ENCODE measurements at regions not wholly inside any gene's neighbourhood (a gene's known extent, or its start where the extent isn't known, plus 50 kb on each side); places are given as distances from the start of the nearest gene placed in this dataset.

DNA sequence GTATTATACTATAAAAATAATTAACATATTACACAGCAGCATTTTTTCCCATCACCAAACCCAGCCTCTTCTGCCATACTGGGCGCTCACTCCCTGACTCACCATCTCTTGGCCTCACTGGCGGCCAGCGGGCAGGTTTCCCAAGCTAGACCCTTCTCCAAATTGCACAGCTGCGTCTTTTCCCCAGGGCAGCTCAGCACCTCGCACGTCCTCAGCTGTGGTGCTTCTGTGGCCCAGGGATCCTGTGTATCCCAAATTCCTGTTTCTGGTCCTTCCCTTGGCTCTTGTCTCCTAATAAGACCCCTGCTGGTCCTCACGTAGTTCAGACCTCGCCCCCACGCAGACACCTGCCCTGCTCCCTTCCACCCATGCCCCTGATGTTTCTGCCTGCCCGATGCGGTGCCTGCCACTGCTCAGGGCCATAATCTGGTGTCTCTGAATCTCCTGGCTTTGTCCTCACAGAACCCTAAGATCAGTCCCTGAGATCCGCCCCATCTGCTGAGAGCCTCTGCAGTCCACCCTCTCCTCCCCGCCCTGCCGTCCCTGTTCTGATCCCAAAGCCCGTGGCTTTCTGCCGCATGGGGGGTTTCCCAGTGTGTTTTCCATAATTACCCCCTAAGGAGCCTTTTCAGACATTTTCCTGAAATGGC is 290.1 kb downstream of the TCERG1L start:
- Histone ChIP-seq H2AK5ac (ENCODE audit: low read length) (no peak overlapping the region), H3K4me1 (ENCODE audit: control insufficient read depth, low read depth, low read length) (peaks cover 4% of the 10 kb centered on the region), H4K8ac (ENCODE audit: low read depth, low read length) (no peak overlapping the region), H3K9ac (ENCODE audit: low read length) (no peak overlapping the region), H3K36me3 (ENCODE audit: control insufficient read depth, insufficient read depth, low read length) (no peaks in the 10 kb centered on the region), H4K5ac (ENCODE audit: low read length) (no peak overlapping the region), H2BK15ac (replicated peaks; ENCODE audit: low read depth) (no peak overlapping the region), H3K79me2 (ENCODE audit: control insufficient read depth, insufficient read depth, low read length) (no peaks in the 10 kb centered on the region), H3K4me3 (ENCODE audit: low read length) (no peak overlapping the region), H3K56ac (ENCODE audit: low read length) (no peak overlapping the region), H2BK120ac (ENCODE audit: low read depth, low read length) (no peak overlapping the region), H3K23ac (ENCODE audit: low read length) (no peak overlapping the region), H2BK5ac (ENCODE audit: low read length) (no peak overlapping the region), H3K79me1 (ENCODE audit: low read length) (no peaks in the 10 kb centered on the region), H3K27me3 (ENCODE audit: insufficient read depth, low read length, poor library complexity) (no peaks in the 10 kb centered on the region), H3K4me2 (ENCODE audit: low read length) (no peak overlapping the region), H3K27ac (ENCODE audit: low read depth, low read length) (no peak overlapping the region), H3K4ac (ENCODE audit: low read depth, low read length) (no peak overlapping the region), H3K18ac (ENCODE audit: low read length) (no peak overlapping the region)
- DNase-seq: no peak
- WGBS (ENCODE audit: extremely low coverage, insufficient coverage, low lambda C conversion rate): no CpG with 5 or more reads among the region's 16 CpGs

GRCh38 chr10:131021969-131022368 is 289.6 kb downstream of the TCERG1L start:
- Histone ChIP-seq H3K27ac (ENCODE audit: low read depth, low read length) (no peak overlapping the region), H4K5ac (ENCODE audit: low read length) (no peak overlapping the region), H3K4me3 (ENCODE audit: low read length) (no peak overlapping the region), H3K79me2 (ENCODE audit: control insufficient read depth, insufficient read depth, low read length) (no peaks in the 10 kb centered on the region), H3K79me1 (ENCODE audit: low read length) (no peaks in the 10 kb centered on the region), H2BK5ac (ENCODE audit: low read length) (no peak overlapping the region), H2BK15ac (replicated peaks; ENCODE audit: low read depth) (no peak overlapping the region), H3K9ac (ENCODE audit: low read length) (no peak overlapping the region), H3K36me3 (ENCODE audit: control insufficient read depth, insufficient read depth, low read length) (no peaks in the 10 kb centered on the region), H3K27me3 (ENCODE audit: insufficient read depth, low read length, poor library complexity) (no peaks in the 10 kb centered on the region), H3K4ac (ENCODE audit: low read depth, low read length) (no peak overlapping the region), H2BK120ac (ENCODE audit: low read depth, low read length) (no peak overlapping the region), H3K23ac (ENCODE audit: low read length) (no peak overlapping the region), H3K4me1 (ENCODE audit: control insufficient read depth, low read depth, low read length) (peaks cover 4% of the 10 kb centered on the region), H3K4me2 (ENCODE audit: low read length) (no peak overlapping the region), H3K18ac (ENCODE audit: low read length) (no peak overlapping the region), H4K8ac (ENCODE audit: low read depth, low read length) (no peak overlapping the region), H3K56ac (ENCODE audit: low read length) (no peak overlapping the region), H2AK5ac (ENCODE audit: low read length) (no peak overlapping the region)
- DNase-seq: no peak
- WGBS (ENCODE audit: extremely low coverage, insufficient coverage, low lambda C conversion rate): no CpG with 5 or more reads among the region's 4 CpGs

DNA sequence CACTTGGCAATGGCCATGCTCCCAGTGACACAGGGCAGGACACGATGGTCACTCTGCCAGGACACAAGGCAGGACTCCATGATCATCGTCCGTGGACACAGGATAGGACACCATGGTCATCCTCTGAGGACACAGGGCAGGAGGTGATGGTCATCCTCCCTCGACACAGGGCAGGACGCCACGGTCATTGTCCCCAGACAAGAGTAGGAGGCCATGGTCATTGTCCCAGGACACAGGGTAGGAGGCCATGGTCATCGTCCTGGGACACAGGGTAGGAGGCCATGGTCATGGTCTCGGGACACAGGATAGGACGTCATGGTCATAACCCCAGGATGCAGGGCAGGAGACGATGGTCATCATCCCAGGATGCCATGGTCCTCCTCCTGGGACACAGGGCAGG is 289.2 kb downstream of the TCERG1L start:
- WGBS (ENCODE audit: extremely low coverage, insufficient coverage, low lambda C conversion rate): no CpG with 5 or more reads among the region's 10 CpGs
- H3K27me3 ChIP-seq (ENCODE audit: insufficient read depth, low read length, poor library complexity): no peaks in the 10 kb centered on the region
- no peak overlapping the region for H3K4me2 ChIP-seq (ENCODE audit: low read length)
- no peak overlapping the region for H2BK120ac ChIP-seq (ENCODE audit: low read depth, low read length)
- H3K4me3 ChIP-seq (ENCODE audit: low read length): no peak overlapping the region
- no peak overlapping the region for H2AK5ac ChIP-seq (ENCODE audit: low read length)
- no peak overlapping the region for H4K8ac ChIP-seq (ENCODE audit: low read depth, low read length)
- no peaks in the 10 kb centered on the region for H3K79me1 ChIP-seq (ENCODE audit: low read length)
- no peak overlapping the region for H3K18ac ChIP-seq (ENCODE audit: low read length)
- H3K27ac ChIP-seq (ENCODE audit: low read depth, low read length): no peak overlapping the region
- DNase-seq: no peak
- H3K9ac ChIP-seq (ENCODE audit: low read length): no peak overlapping the region
- no peak overlapping the region for H3K56ac ChIP-seq (ENCODE audit: low read length)
- H3K23ac ChIP-seq (ENCODE audit: low read length): no peak overlapping the region
- no peak overlapping the region for H2BK5ac ChIP-seq (ENCODE audit: low read length)
- no peaks in the 10 kb centered on the region for H3K36me3 ChIP-seq (ENCODE audit: control insufficient read depth, insufficient read depth, low read length)
- peaks cover 4% of the 10 kb centered on the region for H3K4me1 ChIP-seq (ENCODE audit: control insufficient read depth, low read depth, low read length)
- no peaks in the 10 kb centered on the region for H3K79me2 ChIP-seq (ENCODE audit: control insufficient read depth, insufficient read depth, low read length)
- H3K4ac ChIP-seq (ENCODE audit: low read depth, low read length): no peak overlapping the region
- no peak overlapping the region for H4K5ac ChIP-seq (ENCODE audit: low read length)
- no peak overlapping the region for H2BK15ac ChIP-seq (replicated peaks; ENCODE audit: low read depth)

- H3K79me1 ChIP-seq (ENCODE audit: low read length): no peaks in the 10 kb centered on the region
- no peak overlapping the region for H3K9ac ChIP-seq (ENCODE audit: low read length)
- no CpG with 5 or more reads among the region's 5 CpGs for WGBS (ENCODE audit: extremely low coverage, insufficient coverage, low lambda C conversion rate)
- no peak overlapping the region for H2BK15ac ChIP-seq (replicated peaks; ENCODE audit: low read depth)
- no peak overlapping the region for H3K18ac ChIP-seq (ENCODE audit: low read length)
- peaks cover 4% of the 10 kb centered on the region for H3K4me1 ChIP-seq (ENCODE audit: control insufficient read depth, low read depth, low read length)
- H4K8ac ChIP-seq (ENCODE audit: low read depth, low read length): no peak overlapping the region
- H3K27me3 ChIP-seq (ENCODE audit: insufficient read depth, low read length, poor library complexity): no peaks in the 10 kb centered on the region
- no peak overlapping the region for H3K4me3 ChIP-seq (ENCODE audit: low read length)
- no peak overlapping the region for H2AK5ac ChIP-seq (ENCODE audit: low read length)
- no peak overlapping the region for H3K27ac ChIP-seq (ENCODE audit: low read depth, low read length)
- H3K79me2 ChIP-seq (ENCODE audit: control insufficient read depth, insufficient read depth, low read length): no peaks in the 10 kb centered on the region
- no peak overlapping the region for H2BK120ac ChIP-seq (ENCODE audit: low read depth, low read length)
- no peaks in the 10 kb centered on the region for H3K36me3 ChIP-seq (ENCODE audit: control insufficient read depth, insufficient read depth, low read length)
- no peak overlapping the region for H3K4me2 ChIP-seq (ENCODE audit: low read length)
- H3K4ac ChIP-seq (ENCODE audit: low read depth, low read length): no peak overlapping the region
- H4K5ac ChIP-seq (ENCODE audit: low read length): no peak overlapping the region
- DNase-seq: peak; percentile 59
- H2BK5ac ChIP-seq (ENCODE audit: low read length): no peak overlapping the region
- H3K23ac ChIP-seq (ENCODE audit: low read length): no peak overlapping the region
- H3K56ac ChIP-seq (ENCODE audit: low read length): no peak overlapping the region
Measured at GRCh38 chr10:131022981-131023380, 288.5 kb downstream of the TCERG1L start.

DNA sequence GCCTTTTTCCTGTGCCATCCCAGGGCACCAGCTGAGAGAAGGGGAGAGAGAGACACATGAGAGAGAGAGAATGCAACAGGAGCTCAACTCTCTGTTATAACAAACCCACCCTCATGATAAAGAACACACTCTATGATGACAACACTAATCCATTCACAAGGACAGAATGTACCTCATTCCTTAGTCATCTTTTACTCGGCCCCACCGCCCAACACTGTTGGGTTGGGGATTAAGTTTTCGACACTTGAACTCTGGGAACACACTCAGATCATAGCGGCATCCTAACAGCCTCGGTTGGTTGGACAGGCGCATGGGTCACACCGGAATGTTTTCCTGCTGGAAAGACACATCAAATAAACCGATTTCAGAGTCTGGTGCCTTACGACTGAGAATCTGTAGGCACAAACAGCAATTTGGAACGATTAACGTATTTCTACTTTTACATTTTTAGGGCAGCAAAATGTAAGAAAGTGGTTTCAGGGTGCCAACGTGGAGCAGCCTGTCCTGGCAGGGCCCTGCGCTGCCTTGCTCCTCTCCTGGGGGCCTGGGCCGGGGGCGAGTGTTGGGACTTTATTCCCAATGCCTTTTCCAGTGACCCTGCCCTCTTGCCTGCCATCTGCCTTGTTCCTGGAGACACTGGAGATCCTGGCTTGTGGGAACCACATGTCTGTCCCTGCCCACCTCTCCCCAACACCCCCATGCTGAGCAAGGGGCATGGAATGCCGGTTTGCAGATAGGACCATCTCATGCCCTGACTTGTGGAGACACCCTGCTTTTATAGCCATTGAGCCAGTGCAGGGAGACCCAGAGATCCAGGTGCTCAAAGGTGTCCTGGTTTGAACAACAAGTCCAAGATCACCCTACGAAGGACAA is 287.0 kb downstream of the TCERG1L start:
- H3K56ac ChIP-seq (ENCODE audit: low read length): no peak overlapping the region
- H3K79me2 ChIP-seq (ENCODE audit: control insufficient read depth, insufficient read depth, low read length): no peaks in the 10 kb centered on the region
- H2AK5ac ChIP-seq (ENCODE audit: low read length): no peak overlapping the region
- no peak overlapping the region for H2BK5ac ChIP-seq (ENCODE audit: low read length)
- no peak overlapping the region for H3K23ac ChIP-seq (ENCODE audit: low read length)
- no peak overlapping the region for H4K8ac ChIP-seq (ENCODE audit: low read depth, low read length)
- H2BK15ac ChIP-seq (replicated peaks; ENCODE audit: low read depth): no peak overlapping the region
- H3K79me1 ChIP-seq (ENCODE audit: low read length): no peaks in the 10 kb centered on the region
- H3K4me2 ChIP-seq (ENCODE audit: low read length): no peak overlapping the region
- H3K27me3 ChIP-seq (ENCODE audit: insufficient read depth, low read length, poor library complexity): no peaks in the 10 kb centered on the region
- no peak overlapping the region for H3K9ac ChIP-seq (ENCODE audit: low read length)
- no peak overlapping the region for H4K5ac ChIP-seq (ENCODE audit: low read length)
- no peak overlapping the region for H3K27ac ChIP-seq (ENCODE audit: low read depth, low read length)
- no peak overlapping the region for H3K4me3 ChIP-seq (ENCODE audit: low read length)
- WGBS (ENCODE audit: extremely low coverage, insufficient coverage, low lambda C conversion rate): no CpG with 5 or more reads among the region's 17 CpGs
- H2BK120ac ChIP-seq (ENCODE audit: low read depth, low read length): no peak overlapping the region
- no peaks in the 10 kb centered on the region for H3K36me3 ChIP-seq (ENCODE audit: control insufficient read depth, insufficient read depth, low read length)
- no peak overlapping the region for H3K4ac ChIP-seq (ENCODE audit: low read depth, low read length)
- DNase-seq: no peak
- no peaks in the 10 kb centered on the region for H3K4me1 ChIP-seq (ENCODE audit: control insufficient read depth, low read depth, low read length)
- no peak overlapping the region for H3K18ac ChIP-seq (ENCODE audit: low read length)

Measured in mesendoderm (in vitro differentiated cells).